ENCODE measurements at regions not wholly inside any gene's neighbourhood (a gene's known extent, or its start where the extent isn't known, plus 50 kb on each side); places are given as distances from the start of the nearest gene placed in this dataset.

DNA sequence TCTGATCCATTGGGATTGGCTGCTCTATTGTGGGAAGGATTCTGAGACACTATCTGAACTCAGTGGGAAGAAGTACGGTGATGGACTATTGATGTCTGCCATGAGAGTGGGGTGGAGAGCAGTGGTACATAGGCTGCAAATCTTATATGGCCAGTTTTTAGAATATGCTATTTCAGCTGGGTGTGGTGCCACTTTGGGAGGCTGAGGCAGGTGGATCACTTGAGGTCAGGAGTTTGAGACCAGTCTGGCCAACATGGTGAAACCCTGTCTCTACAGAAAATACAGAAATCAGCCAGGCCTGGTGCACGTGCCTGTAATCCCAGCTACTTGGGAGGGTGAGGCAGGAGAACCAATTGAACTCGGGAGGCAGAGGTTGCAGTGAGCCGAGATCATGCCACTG, 505.9 kb downstream of the MED13L start:
- no TSS peak for BruUV-seq (replicated peaks)
- ChIA-PET POLR2A (no interaction called here), CTCF (no interaction called here)
- Histone ChIP-seq H4K20me1 (replicated peaks; ENCODE audit: control insufficient read depth, extremely low read depth, insufficient read depth, low read length) (no peaks in the 10 kb centered on the region), H3K9ac (replicated peaks; ENCODE audit: extremely low read depth, insufficient read depth, low read length) (no peak overlapping the region), H3K9me3 (replicated peaks; ENCODE audit: control insufficient read depth, insufficient read depth, low read length) (peaks cover 2% of the 10 kb centered on the region), H3K9me1 (replicated peaks; ENCODE audit: control insufficient read depth, extremely low read depth, insufficient read depth, low read length) (no peaks in the 10 kb centered on the region), H3K36me3 (ENCODE audit: control insufficient read depth in 2 of 2, extremely low read depth in 1 of 2, insufficient read depth in 2 of 2, low read length in 2 of 2) (no peaks in the 10 kb centered on the region), H3K79me2 (ENCODE audit: control insufficient read depth, insufficient read depth, low read length) (no peaks in the 10 kb centered on the region), H3K27ac (ENCODE audit: insufficient read depth, low read depth, low read length) (no peak overlapping the region), H3K4me3 (replicated peaks in 1 of 3; ENCODE audit: insufficient read depth in 1 of 3, low read depth in 1 of 3, low read length in 3 of 3) (no peak overlapping the region), H2AFZ (ENCODE audit: low read depth, low read length) (no peak overlapping the region), H3K4me1 (ENCODE audit: control insufficient read depth, extremely low read depth, insufficient read depth, low read length) (no peaks in the 10 kb centered on the region), H3K27me3 (ENCODE audit: control insufficient read depth in 2 of 2, insufficient read depth in 2 of 2, low read length in 2 of 2) (no peaks in the 10 kb centered on the region), H3K4me2 (ENCODE audit: insufficient read depth, low read length) (no peak overlapping the region)
- dilution Hi-C loops (cut with MboI; ENCODE audit: extremely low pct_ligation_motif_present, low sequenced_read_pairs) (no loop called here), intact Hi-C loops (cut with micrococcal nuclease) (no loop called here)
- TF ChIP-seq EZH2 (IDR thresholded peaks at IDR 0.05; ENCODE audit: borderline replicate concordance, low read depth, low read length, severe bottlenecking) (no peak), POLR2AphosphoS5 (IDR thresholded peaks at IDR 0.05; ENCODE audit: insufficient read depth, low read depth, low read length) (no peak), MYC (IDR thresholded peaks at IDR 0.05; ENCODE audit: low read depth, low read length) (no peak), POLR2A (IDR thresholded peaks at IDR 0.05; ENCODE audit: low read depth, low read length) (no peak), FOS (IDR thresholded peaks at IDR 0.05; ENCODE audit: borderline replicate concordance, insufficient read depth, low read length) (no peak), JUN (IDR thresholded peaks at IDR 0.05; ENCODE audit: borderline replicate concordance, insufficient read depth, insufficient read length, low read depth) (no peak), GATA2 (IDR thresholded peaks at IDR 0.05; ENCODE audit: insufficient read depth, insufficient read length, low read depth, low read length) (no peak)
- TF ChIP-seq, protein P1, sequence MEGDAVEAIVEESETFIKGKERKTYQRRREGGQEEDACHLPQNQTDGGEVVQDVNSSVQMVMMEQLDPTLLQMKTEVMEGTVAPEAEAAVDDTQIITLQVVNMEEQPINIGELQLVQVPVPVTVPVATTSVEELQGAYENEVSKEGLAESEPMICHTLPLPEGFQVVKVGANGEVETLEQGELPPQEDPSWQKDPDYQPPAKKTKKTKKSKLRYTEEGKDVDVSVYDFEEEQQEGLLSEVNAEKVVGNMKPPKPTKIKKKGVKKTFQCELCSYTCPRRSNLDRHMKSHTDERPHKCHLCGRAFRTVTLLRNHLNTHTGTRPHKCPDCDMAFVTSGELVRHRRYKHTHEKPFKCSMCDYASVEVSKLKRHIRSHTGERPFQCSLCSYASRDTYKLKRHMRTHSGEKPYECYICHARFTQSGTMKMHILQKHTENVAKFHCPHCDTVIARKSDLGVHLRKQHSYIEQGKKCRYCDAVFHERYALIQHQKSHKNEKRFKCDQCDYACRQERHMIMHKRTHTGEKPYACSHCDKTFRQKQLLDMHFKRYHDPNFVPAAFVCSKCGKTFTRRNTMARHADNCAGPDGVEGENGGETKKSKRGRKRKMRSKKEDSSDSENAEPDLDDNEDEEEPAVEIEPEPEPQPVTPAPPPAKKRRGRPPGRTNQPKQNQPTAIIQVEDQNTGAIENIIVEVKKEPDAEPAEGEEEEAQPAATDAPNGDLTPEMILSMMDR (IDR thresholded peaks at IDR 0.05; ENCODE audit: extremely low read depth in 1 of 2, insufficient read depth in 1 of 2, low read depth in 1 of 2, low read length in 2 of 2): no peak
- TF ChIP-seq, protein P2, sequence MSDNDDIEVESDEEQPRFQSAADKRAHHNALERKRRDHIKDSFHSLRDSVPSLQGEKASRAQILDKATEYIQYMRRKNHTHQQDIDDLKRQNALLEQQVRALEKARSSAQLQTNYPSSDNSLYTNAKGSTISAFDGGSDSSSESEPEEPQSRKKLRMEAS (IDR thresholded peaks at IDR 0.05; ENCODE audit: insufficient read depth, insufficient read length): no peak
- DNase-seq (ENCODE audit: low read depth, low spot score): no peak
- FAIRE-seq: no peak

Measured in endothelial cell of umbilical vein (primary cell).